ENCODE measurements at regions not wholly inside any gene's neighbourhood (a gene's known extent, or its start where the extent isn't known, plus 50 kb on each side); places are given as distances from the start of the nearest gene placed in this dataset.

DNA sequence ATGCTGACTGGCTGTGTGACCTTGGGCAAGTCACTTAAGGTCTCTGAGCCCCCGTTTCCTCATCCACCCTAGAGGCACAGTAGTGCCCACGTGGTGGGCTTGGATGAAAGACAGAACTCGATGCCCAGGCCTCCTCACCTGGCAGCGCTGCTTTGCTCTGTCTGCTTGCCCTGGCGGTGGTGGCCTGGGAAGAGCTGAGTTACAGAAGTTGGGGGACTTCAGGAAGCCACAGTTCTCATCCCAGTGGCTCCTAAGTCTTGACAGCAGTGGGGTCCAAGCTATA lies 171.5 kb upstream of the IER5L start:
- CTCF ChIA-PET = no interaction called here
- TF ChIP-seq MAZ (IDR thresholded peaks at IDR 0.05; ENCODE audit: borderline replicate concordance, low read depth, low read length) (no peak), SMC3 (IDR thresholded peaks at IDR 0.05; ENCODE audit: low read depth, low read length) (no peak), RCOR1 (IDR thresholded peaks at IDR 0.05; ENCODE audit: insufficient replicate concordance, low read length) (no peak), RFX5 (IDR thresholded peaks at IDR 0.05; ENCODE audit: low read depth, low read length) (no peak), CHD1 (IDR thresholded peaks at IDR 0.05; ENCODE audit: low read depth, low read length) (no peak), MXI1 (IDR thresholded peaks at IDR 0.05; ENCODE audit: borderline replicate concordance, low read depth, low read length) (no peak), BHLHE40 (IDR thresholded peaks at IDR 0.05; ENCODE audit: low read depth, low read length) (no peak), POLR2A (IDR thresholded peaks at IDR 0.05; ENCODE audit: low read depth, low read length) (no peak), MAFK (IDR thresholded peaks at IDR 0.05; ENCODE audit: low read depth, low read length) (no peak), FOS (IDR thresholded peaks at IDR 0.05; ENCODE audit: low read depth, low read length) (no peak), NFE2L2 (IDR thresholded peaks at IDR 0.05; ENCODE audit: low read depth, low read length) (no peak), CEBPB (IDR thresholded peaks at IDR 0.05; ENCODE audit: low read depth, low read length) (no peak), RAD21 (IDR thresholded peaks at IDR 0.05; ENCODE audit: low read length) (no peak)
- TF ChIP-seq, protein P1, sequence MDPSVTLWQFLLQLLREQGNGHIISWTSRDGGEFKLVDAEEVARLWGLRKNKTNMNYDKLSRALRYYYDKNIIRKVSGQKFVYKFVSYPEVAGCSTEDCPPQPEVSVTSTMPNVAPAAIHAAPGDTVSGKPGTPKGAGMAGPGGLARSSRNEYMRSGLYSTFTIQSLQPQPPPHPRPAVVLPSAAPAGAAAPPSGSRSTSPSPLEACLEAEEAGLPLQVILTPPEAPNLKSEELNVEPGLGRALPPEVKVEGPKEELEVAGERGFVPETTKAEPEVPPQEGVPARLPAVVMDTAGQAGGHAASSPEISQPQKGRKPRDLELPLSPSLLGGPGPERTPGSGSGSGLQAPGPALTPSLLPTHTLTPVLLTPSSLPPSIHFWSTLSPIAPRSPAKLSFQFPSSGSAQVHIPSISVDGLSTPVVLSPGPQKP (IDR thresholded peaks at IDR 0.05; ENCODE audit: borderline replicate concordance, low read depth, low read length) = no peak
- TF ChIP-seq, protein P2, sequence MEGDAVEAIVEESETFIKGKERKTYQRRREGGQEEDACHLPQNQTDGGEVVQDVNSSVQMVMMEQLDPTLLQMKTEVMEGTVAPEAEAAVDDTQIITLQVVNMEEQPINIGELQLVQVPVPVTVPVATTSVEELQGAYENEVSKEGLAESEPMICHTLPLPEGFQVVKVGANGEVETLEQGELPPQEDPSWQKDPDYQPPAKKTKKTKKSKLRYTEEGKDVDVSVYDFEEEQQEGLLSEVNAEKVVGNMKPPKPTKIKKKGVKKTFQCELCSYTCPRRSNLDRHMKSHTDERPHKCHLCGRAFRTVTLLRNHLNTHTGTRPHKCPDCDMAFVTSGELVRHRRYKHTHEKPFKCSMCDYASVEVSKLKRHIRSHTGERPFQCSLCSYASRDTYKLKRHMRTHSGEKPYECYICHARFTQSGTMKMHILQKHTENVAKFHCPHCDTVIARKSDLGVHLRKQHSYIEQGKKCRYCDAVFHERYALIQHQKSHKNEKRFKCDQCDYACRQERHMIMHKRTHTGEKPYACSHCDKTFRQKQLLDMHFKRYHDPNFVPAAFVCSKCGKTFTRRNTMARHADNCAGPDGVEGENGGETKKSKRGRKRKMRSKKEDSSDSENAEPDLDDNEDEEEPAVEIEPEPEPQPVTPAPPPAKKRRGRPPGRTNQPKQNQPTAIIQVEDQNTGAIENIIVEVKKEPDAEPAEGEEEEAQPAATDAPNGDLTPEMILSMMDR (conservative IDR thresholded peaks at IDR 0.05; ENCODE audit: low read depth, low read length) = no peak
- TF ChIP-seq, protein P3, sequence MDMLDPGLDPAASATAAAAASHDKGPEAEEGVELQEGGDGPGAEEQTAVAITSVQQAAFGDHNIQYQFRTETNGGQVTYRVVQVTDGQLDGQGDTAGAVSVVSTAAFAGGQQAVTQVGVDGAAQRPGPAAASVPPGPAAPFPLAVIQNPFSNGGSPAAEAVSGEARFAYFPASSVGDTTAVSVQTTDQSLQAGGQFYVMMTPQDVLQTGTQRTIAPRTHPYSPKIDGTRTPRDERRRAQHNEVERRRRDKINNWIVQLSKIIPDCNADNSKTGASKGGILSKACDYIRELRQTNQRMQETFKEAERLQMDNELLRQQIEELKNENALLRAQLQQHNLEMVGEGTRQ (IDR thresholded peaks at IDR 0.05; ENCODE audit: low read depth, low read length) = no peak

More for the DNA sequence above, 171.5 kb upstream of the IER5L start:
- H3K9me3 ChIP-seq (ENCODE audit: control insufficient read depth, insufficient read depth, low read length) = no peaks in the 10 kb centered on the region
- no peak overlapping the region for H3K23ac ChIP-seq (ENCODE audit: low read depth, low read length)
- H2AK9ac ChIP-seq (replicated peaks; ENCODE audit: low read depth, low read length, poor library complexity) = no peak overlapping the region
- no peak overlapping the region for H4K8ac ChIP-seq (ENCODE audit: low read depth in 2 of 2, low read length in 2 of 2)
- peak overlapping the region; percentile 5 for H2AFZ ChIP-seq (replicated peaks; ENCODE audit: low read length, poor library complexity)
- no peak overlapping the region for H3K4ac ChIP-seq (ENCODE audit: low read depth, low read length)
- H2BK5ac ChIP-seq (ENCODE audit: low read depth, low read length, poor library complexity, severe bottlenecking) = no peak overlapping the region
- ATAC-seq (ENCODE audit: low read depth) (no peak), DNase-seq (no peak)
- dilution Hi-C loops (cut with HindIII; ENCODE audit: low sequenced_read_pairs, unreplicated experiment) = no loop called here
- H3K4me1 ChIP-seq (ENCODE audit: control insufficient read depth, insufficient read depth, low read length) = peaks cover 18% of the 10 kb centered on the region; the same call in 1 of the 2 replicates
- no peak overlapping the region for H3K18ac ChIP-seq (ENCODE audit: low read depth, low read length)
- H3K9me1 ChIP-seq (ENCODE audit: insufficient read depth, low read length) = no peaks in the 10 kb centered on the region; the same call in 1 of the 2 replicates
- in situ Hi-C loops (cut with MboI; ENCODE audit: low sequenced_read_pairs) = no loop called here
- no peak overlapping the region for H4K91ac ChIP-seq (ENCODE audit: insufficient read depth, low read depth, low read length)
- H3K56ac ChIP-seq (ENCODE audit: extremely low read depth, insufficient read depth, low read length) = no peak overlapping the region
- no peak overlapping the region for H4K5ac ChIP-seq (ENCODE audit: low read depth, low read length)
- H3K4me2 ChIP-seq (ENCODE audit: low read depth, low read length) = no peak overlapping the region
- no peak overlapping the region for H3K9ac ChIP-seq (ENCODE audit: low read depth, low read length)
- no peaks in the 10 kb centered on the region for H4K20me1 ChIP-seq (ENCODE audit: insufficient read depth, low read length)
- WGBS, 2 experiments (ENCODE audit: extremely low coverage in 2 of 2, insufficient read length in 1 of 2) = 100% methylated on average over 3 of the region's 5 CpGs; no CpG with 5 or more reads in 1 of the 2 experiments
- no peak overlapping the region for H2BK120ac ChIP-seq (ENCODE audit: low read depth, low read length)
- no peak overlapping the region for H3K27ac ChIP-seq (ENCODE audit: insufficient read depth, low read length)
- H3K27me3 ChIP-seq (ENCODE audit: control insufficient read depth, insufficient read depth, low read length) = no peaks in the 10 kb centered on the region
- no peak overlapping the region for H2BK15ac ChIP-seq (ENCODE audit: low read depth, low read length)
- intact Hi-C loops (cut with micrococcal nuclease) = no loop called here
- H3K14ac ChIP-seq (replicated peaks; ENCODE audit: low read depth, low read length) = no peak overlapping the region
- 0 out of 2 replicates have a peak overlapping the region, but pooled peaks have one; percentile 27 for H2AK5ac ChIP-seq (ENCODE audit: low read depth, low read length)
- BruUV-seq (replicated peaks) = no TSS peak
- no peaks in the 10 kb centered on the region for H3K79me1 ChIP-seq (ENCODE audit: low read depth in 1 of 2, low read length in 2 of 2)
- no peak overlapping the region for H3K4me3 ChIP-seq (ENCODE audit: insufficient read depth, low read depth, low read length)
- no peaks in the 10 kb centered on the region for H3K36me3 ChIP-seq (ENCODE audit: control insufficient read depth, insufficient read depth, low read length)
- POLR2A ChIA-PET (ENCODE audit: unreplicated experiment) = no interaction called here
- H2BK20ac ChIP-seq (ENCODE audit: low read depth, low read length) = no peak overlapping the region
